NCI-H2171 (cell line): ENCODE measurements at regions not wholly inside any gene's neighbourhood (a gene's known extent, or its start where the extent isn't known, plus 50 kb on each side); places are given as distances from the start of the nearest gene placed in this dataset.
"Not testable (repeated sequence)": the region's sequence is repeated elsewhere in the genome, so short reads cannot be mapped to it uniquely, and the experiment has no call there.

Experiments used
- DNase-seq: peaks from one replicate; lab custom pipeline; 2025; lab: John Stamatoyannopoulos, UW

GRCh38 chr7:24135003-24135817 is 148.8 kb upstream of the NPY start:
- DNase-seq, result no peak

GRCh38 chr7:24137338-24137737 is 146.7 kb upstream of the NPY start:
- DNase-seq, result no peak

- DNase-seq, result no peak
Observed at GRCh38 chr7:24138343-24138742, 145.6 kb upstream of the NPY start.

GRCh38 chr7:24140001-24140400 is 144.0 kb upstream of the NPY start:
- DNase-seq, result no peak

- no peak for DNase-seq
Observed at GRCh38 chr7:24141874-24142509, 142.0 kb upstream of the NPY start.

GRCh38 chr7:24143547-24143946 is 140.4 kb upstream of the NPY start:
- DNase-seq, result no peak

- no peak for DNase-seq
Observed at GRCh38 chr7:24151944-24152343, 132.0 kb upstream of the NPY start.

- no peak for DNase-seq
Observed at GRCh38 chr7:24152356-24152755, 131.6 kb upstream of the NPY start.

GRCh38 chr7:24152877-24153472 is 131.0 kb upstream of the NPY start:
- no peak for DNase-seq

GRCh38 chr7:24157666-24158065 is 126.3 kb upstream of the NPY start:
- DNase-seq, result no peak

- DNase-seq, result no peak
Observed at GRCh38 chr7:24158975-24159374, 125.0 kb upstream of the NPY start.

- DNase-seq, result no peak
Observed at GRCh38 chr7:24164401-24164800, 119.6 kb upstream of the NPY start.

GRCh38 chr7:24169077-24169624 is 114.8 kb upstream of the NPY start:
- no peak for DNase-seq

GRCh38 chr7:24171951-24172350 is 112.0 kb upstream of the NPY start:
- not testable (repeated sequence) for DNase-seq

GRCh38 chr7:24172856-24173255 is 111.1 kb upstream of the NPY start:
- no peak for DNase-seq

- no peak for DNase-seq
Observed at GRCh38 chr7:24175603-24176002, 108.4 kb upstream of the NPY start.

- DNase-seq, result no peak
Observed at GRCh38 chr7:24178811-24179570, 105.0 kb upstream of the NPY start.

- DNase-seq, result no peak
Observed at GRCh38 chr7:24191362-24191761, 92.6 kb upstream of the NPY start.

- DNase-seq, result no peak
Observed at GRCh38 chr7:24192053-24192452, 91.9 kb upstream of the NPY start.

GRCh38 chr7:24192691-24193090 is 91.3 kb upstream of the NPY start:
- no peak for DNase-seq

- DNase-seq, result no peak
Observed at GRCh38 chr7:24197852-24198251, 86.1 kb upstream of the NPY start.

GRCh38 chr7:24199978-24200377 is 84.0 kb upstream of the NPY start:
- DNase-seq, result no peak
